NCI-H446 treated with DMSO at 0.1 percent for 48 hours (cell line): ENCODE measurements at regions not wholly inside any gene's neighbourhood (a gene's known extent, or its start where the extent isn't known, plus 50 kb on each side); places are given as distances from the start of the nearest gene placed in this dataset.

Experiments used
- DNase-seq: peaks from one replicate; lab custom pipeline; 2025; lab: John Stamatoyannopoulos, UW

GRCh38 chr4:22873899-22874298 lies 181.2 kb downstream of the GBA3 start:
- DNase-seq, result no peak

- no peak for DNase-seq
These were observed 178.2 kb downstream of the GBA3 start for GRCh38 chr4:22870847-22871449.

- DNase-seq, result no peak
These were observed 176.5 kb downstream of the GBA3 start for GRCh38 chr4:22869235-22869634.
